DMS53 (cell line): ENCODE measurements at regions not wholly inside any gene's neighbourhood (a gene's known extent, or its start where the extent isn't known, plus 50 kb on each side); places are given as distances from the start of the nearest gene placed in this dataset.

Source experiments
- DNase-seq: peaks from one replicate; lab custom pipeline; 2025; lab: John Stamatoyannopoulos, UW

DNA sequence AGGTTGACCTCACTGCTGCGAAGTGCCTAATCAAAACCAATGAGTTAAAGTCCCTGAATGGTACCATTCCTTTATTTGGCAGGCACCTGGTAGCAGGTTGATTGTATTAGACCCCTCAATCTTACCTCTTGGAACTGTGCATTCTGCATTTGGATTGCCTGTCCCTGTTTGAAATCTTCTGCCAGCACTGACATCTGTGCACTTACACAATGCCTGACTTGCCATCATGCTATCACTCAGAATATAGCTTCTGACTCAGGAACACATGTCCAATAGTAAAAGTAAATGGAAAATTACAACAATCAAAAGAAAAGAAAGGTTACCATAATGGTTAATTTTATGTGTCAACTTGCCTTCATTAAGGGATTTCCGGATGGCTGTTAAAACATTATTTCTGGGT, 366.0 kb upstream of the PDGFD start:
- DNase-seq = no peak

DNA sequence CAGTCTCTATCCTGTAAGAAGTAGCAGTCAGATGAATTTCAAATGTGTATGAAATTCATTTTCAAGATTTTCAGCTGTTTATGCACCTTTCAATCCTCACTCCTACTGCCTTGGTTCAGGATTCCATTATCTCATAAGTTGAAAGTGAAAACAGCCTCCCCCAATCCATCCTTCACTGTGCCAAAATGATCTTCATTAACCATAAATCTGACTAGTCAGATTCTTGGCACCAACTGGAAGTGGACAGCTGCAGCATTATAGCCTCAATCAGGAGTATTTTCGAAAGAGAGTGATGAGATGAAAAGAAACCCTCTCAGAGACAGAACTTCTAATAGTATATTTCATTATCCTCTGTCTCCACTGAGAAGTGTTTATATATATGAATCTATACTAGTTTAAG, 365.3 kb upstream of the PDGFD start:
- no peak for DNase-seq

DNA sequence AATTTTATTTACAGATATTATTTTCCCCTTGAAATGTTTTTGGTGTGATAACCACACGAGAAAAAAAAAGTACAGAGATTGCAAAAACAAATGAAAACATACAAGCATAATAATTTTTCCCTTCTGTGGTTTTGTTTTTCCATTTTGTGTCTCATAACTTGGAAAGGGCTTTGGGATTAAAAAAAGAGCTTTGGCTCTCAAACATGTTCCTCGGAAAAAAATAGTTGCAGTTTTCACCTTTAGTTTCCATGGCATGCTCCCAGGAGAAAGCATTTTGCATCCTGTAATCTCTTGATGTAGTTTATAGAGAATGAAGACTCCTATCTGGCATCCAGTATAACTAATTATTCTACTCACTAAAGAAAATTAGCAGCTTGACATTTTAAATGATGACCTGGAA, 362.1 kb upstream of the PDGFD start:
- no peak for DNase-seq

- no peak for DNase-seq
Measured at GRCh38 chr11:104525416-104525815, 361.5 kb upstream of the PDGFD start.

- DNase-seq = no peak
Measured at GRCh38 chr11:104524254-104524653, 360.3 kb upstream of the PDGFD start.

DNA sequence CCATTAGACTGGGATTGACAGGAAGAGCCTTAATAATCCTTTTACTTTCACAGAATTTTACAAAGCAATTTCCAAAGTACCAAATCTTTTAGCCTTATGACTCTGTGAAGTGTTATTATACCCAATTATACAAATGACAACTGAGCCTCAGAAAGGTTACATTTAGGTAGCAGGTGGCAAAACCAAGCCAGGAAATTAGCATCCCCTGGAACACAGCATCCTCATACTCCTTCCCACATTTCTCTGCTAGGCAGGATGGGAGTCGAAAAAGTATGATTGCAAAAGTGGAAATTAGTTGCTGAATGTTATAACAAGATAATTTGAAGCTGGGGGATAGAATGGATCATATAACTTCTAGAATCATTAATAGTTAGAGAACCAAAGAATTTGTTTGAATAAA, 359.7 kb upstream of the PDGFD start:
- DNase-seq = no peak

DNA sequence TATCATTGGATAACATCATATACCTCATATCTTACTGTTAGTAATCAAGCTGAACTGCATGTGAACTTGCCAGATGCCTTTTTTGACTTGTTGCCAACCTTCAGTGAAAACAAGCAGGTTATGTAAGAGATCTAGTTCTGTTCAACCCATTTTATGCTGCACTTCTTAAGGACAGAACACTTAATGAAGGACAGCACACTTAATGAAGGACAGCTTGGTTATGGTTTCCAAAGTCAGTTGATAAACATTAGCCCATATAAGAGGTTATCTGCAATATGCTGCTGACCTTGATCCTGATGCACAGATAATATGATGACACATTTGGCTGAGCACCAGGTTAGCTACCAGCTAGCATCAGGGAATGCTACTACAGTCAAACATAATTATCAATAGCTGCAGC, 358.7 kb upstream of the PDGFD start:
- no peak for DNase-seq

DNA sequence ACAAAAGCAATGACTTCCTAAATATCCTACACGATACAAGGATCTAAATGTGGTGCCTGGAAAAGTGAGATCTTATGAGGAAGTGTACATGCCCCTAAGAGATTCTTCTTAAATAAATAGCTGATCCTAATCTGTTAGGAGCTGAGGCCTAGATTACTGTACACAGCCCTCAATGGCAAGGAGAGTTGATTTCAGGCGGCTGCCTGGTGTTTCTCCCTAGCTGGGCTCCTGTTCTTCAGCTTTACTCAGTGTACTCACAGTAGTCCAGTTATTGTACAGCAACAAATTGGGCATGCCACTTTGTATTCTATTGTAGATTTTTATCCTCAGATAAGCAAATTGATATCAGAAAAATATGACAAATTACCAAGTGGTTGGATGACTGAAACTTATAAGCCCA, 358.2 kb upstream of the PDGFD start:
- no peak for DNase-seq

- DNase-seq = no peak
Measured at GRCh38 chr11:104510169-104510568, 346.2 kb upstream of the PDGFD start.

DNA sequence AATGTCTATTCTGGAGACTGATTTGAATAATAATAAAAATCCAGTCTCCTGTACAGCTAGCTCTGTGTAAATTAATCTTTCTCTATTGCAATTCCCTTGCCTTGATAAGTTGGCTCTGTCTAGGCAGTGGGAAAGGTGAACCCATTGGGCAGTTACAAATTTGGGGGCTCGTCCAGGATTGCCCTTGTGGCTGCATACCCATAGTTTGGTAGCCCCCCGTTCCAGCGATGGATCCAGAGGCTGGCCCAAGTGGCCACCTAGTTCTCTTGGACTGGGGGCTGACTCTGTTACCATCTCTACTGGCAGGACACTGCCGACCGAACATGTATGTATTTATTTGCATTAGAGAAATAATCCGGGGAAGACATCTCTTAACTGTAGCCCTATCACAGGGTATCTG, 326.2 kb upstream of the PDGFD start:
- peak; percentile 18 for DNase-seq

- DNase-seq = no peak
Measured at GRCh38 chr11:104488561-104488960, 324.6 kb upstream of the PDGFD start.

GRCh38 chr11:104487046-104487806, 323.3 kb upstream of the PDGFD start:
- no peak for DNase-seq

GRCh38 chr11:104484804-104485554, 321.0 kb upstream of the PDGFD start:
- no peak for DNase-seq

GRCh38 chr11:104476898-104477297, 313.0 kb upstream of the PDGFD start:
- DNase-seq = no peak

- DNase-seq = no peak
Measured at GRCh38 chr11:104476454-104476853, 312.5 kb upstream of the PDGFD start.

DNA sequence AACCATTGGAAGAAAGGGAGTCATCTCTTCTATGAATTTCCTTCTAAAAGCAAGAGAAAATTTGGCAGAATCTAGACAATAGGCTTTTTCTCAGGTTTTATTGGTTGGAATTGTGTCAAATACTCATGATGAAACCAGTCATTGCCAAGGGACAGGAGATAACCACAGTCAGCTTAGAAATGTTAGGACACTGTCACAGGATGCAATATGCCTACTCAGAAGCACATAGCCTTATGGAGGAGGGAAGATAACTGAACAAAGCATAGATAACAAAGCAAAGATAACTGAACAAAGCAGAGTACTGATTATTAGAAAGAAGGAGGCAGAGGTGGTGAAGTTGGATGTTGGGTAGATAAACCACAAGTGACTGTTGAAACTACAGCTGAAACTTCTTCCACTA, 303.5 kb upstream of the PDGFD start:
- no peak for DNase-seq

DNA sequence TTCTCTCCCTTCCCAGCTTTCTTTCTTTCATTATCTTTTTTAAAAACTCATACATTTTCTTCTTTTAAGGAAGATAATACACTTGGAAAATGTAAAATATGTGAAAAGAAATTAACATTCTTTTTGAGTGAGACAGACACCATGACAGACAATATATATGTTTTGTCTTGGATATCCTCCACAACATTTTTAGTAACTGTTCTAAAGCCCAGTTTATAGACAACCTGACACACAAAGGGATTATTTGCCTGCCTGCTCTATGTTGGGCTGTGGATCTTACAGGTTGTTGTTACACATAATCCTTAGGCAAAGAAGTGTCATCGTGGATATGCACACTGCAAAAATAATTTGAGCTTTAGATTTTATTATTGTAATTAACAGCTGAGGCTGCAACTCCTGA, 301.4 kb upstream of the PDGFD start:
- DNase-seq = no peak

DNA sequence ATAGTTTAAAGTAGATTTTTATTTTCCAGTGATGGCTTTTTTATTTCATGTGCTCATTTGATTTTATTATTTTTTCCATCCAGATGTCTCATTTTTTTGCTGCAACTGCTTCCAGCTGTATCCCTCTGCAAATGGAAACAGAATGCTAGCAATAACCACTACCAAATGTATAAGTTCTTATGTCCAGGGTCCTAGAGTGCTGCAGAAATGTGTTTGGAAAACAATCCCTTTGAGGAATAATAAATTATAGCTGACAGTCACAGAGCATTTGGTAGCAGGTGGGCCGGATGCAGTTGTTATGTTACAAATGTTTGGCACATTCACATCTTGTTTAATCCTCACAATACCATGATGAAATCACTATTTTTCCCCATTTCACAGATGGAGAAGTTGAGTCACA, 300.7 kb upstream of the PDGFD start:
- DNase-seq = no peak

DNA sequence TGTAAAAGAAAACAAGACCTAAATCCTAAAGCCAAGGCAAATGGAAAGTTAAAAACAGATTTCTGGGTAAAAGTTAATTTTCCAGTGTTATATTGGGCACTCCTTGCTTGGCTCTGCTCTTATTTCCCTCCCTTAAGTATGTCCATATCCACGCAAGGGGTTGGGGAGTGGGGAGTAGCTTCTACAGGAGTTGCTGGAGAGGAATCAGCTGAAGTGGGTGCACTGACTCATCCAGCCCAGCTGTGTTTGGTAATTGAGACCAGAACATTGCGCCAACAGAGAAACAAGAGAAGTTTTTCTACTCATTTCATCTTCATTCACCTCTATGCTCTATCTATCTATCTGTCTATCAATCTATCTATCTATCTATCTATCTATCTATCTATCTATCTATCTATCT, 298.4 kb upstream of the PDGFD start:
- peak; percentile 86 for DNase-seq

- peak; percentile 82 for DNase-seq
Measured at GRCh38 chr11:104451197-104451893, 287.4 kb upstream of the PDGFD start.

- peak; percentile 12 for DNase-seq
Measured at GRCh38 chr11:104443387-104443786, 279.4 kb upstream of the PDGFD start.

DNA sequence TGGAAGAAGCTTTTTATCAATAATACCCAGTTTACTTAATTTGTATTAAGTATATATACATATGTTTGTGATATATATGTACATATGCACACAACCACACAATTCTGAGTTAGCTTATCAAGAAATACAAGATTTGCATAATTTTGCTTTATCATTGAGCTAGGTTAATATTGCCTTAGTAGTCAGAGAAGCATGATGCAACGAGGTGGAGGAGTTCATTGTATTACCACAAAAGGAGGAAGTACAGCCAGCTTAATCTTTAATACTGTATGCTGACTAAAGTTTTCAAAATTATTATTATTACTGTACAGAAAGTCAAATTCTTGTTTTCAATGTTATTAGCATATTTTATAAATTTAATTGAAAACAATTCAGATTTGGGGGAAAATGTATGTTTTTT, 278.4 kb upstream of the PDGFD start:
- peak; percentile 43 for DNase-seq

DNA sequence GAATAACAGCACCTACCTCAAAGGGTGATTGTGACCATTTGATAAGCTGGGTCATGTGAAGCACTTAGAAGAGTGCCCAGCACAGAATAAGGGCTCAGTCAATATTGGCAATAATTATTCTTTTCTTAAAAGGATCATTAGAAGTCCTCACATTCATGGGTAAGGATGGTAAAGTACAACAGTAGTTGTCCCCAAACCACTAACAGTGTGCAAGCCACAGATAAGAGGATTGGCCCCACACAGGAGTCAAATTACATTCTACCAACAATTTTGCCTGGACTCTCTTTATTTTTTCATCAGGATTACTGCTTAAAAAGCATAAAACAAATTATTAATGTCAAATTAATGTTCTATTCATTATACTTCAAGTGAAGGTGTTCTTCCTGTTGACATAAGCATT, 271.5 kb upstream of the PDGFD start:
- DNase-seq = no peak
